Neural progenitor cell (in vitro differentiated cells): ENCODE measurements at regions not wholly inside any gene's neighbourhood (a gene's known extent, or its start where the extent isn't known, plus 50 kb on each side); places are given as distances from the start of the nearest gene placed in this dataset.
"Not testable (repeated sequence)": the region's sequence is repeated elsewhere in the genome, so short reads cannot be mapped to it uniquely, and the experiment has no call there.

Source experiments
- DNase-seq: peaks from one replicate; pipeline ENCODE4 v3.0.0-alpha.2; 2016; ENCODE audit warnings: low spot score
- H2AFZ ChIP-seq: fragments of 200-600 bp; sonication (generic); replicated peaks from 2 replicates; pipeline ENCODE4 v1.6.1; 2016; ENCODE audit warnings: antibody characterized with exemption
- H3F3A ChIP-seq: fragments of 200-600 bp; sonication (generic); 2 replicates; pipeline ENCODE4 v1.6.1; 2016; ENCODE audit warnings: antibody characterized with exemption, low read depth
- H3K27ac ChIP-seq: fragments of 200-600 bp; sonication (generic); 2 replicates; pipeline ENCODE4 v1.5.1; 2016; ENCODE audit warnings: mild to moderate bottlenecking
- H3K27me3 ChIP-seq: fragments of 200-600 bp; sonication (generic); 2 replicates; pipeline ENCODE4 v1.6.1; 2016; ENCODE audit warnings: mild to moderate bottlenecking, moderate library complexity
- H3K36me3 ChIP-seq: fragments of 200-600 bp; sonication (generic); 2 replicates; pipeline ENCODE4 v1.5.1; 2016
- H3K4me1 ChIP-seq: fragments of 200-600 bp; sonication (generic); 2 replicates; pipeline ENCODE4 v1.6.1; 2016; ENCODE audit warnings: mixed run types
- H3K4me2 ChIP-seq: fragments of 200-600 bp; sonication (generic); 2 replicates; pipeline ENCODE4 v1.6.1; 2016
- H3K4me3 ChIP-seq: fragments of 200-600 bp; sonication (generic); 2 replicates; pipeline ENCODE4 v1.5.1; 2016
- H3K79me2 ChIP-seq: fragments of 200-600 bp; sonication (generic); 2 replicates; pipeline ENCODE4 v1.6.1; 2016; ENCODE audit warnings: low read depth
- H3K9ac ChIP-seq: fragments of 200-600 bp; sonication (generic); 2 replicates; pipeline ENCODE4 v1.6.1; 2016
- H3K9me3 ChIP-seq: fragments of 200-600 bp; sonication (generic); 2 replicates; pipeline ENCODE4 v1.5.1; 2016; ENCODE audit warnings: low read depth
- H4K20me1 ChIP-seq: fragments of 200-600 bp; sonication (generic); 2 replicates; pipeline ENCODE4 v1.6.1; 2016; ENCODE audit warnings: low read depth
- H3K27ac Mint-ChIP-seq: 3 replicates; pipeline ENCODE4 v1.8.0; 2021; ENCODE audit warnings: mixed read lengths
- H3K27me3 Mint-ChIP-seq: 2 replicates; pipeline ENCODE4 v1.8.0; 2022; ENCODE audit warnings: low read depth, mild to moderate bottlenecking, inconsistent platforms, moderate library complexity, mixed read lengths; ENCODE audit not compliant: insufficient read depth
- H3K36me3 Mint-ChIP-seq: 3 replicates; pipeline ENCODE4 v1.8.0; 2021; ENCODE audit warnings: mixed read lengths
- H3K4me1 Mint-ChIP-seq: 3 replicates; pipeline ENCODE4 v1.8.0; 2021; ENCODE audit warnings: mixed read lengths
- H3K4me3 Mint-ChIP-seq: 3 replicates; pipeline ENCODE4 v1.8.0; 2021; ENCODE audit warnings: mild to moderate bottlenecking, moderate library complexity, mixed read lengths
- H3K9me3 Mint-ChIP-seq: 3 replicates; pipeline ENCODE4 v1.8.0; 2020; ENCODE audit warnings: mixed read lengths
- EZH2 ChIP-seq: fragments of 200-600 bp; sonication (generic); IDR thresholded peaks from 2 replicates; pipeline ENCODE4 v1.6.1; 2017; ENCODE audit warnings: antibody characterized with exemption, mild to moderate bottlenecking, moderate library complexity
- EZH2phosphoT487 ChIP-seq: fragments of 200-600 bp; sonication (generic); IDR thresholded peaks from 2 replicates; pipeline ENCODE4 v1.6.1; 2017; ENCODE audit warnings: antibody characterized with exemption
- TF ChIP-seq, protein P1 (sequence below): fragments of 200-600 bp; sonication (generic); IDR thresholded peaks from 2 replicates; pipeline ENCODE4 v1.5.1; 2017; ENCODE audit warnings: antibody characterized with exemption, mild to moderate bottlenecking

DNA sequence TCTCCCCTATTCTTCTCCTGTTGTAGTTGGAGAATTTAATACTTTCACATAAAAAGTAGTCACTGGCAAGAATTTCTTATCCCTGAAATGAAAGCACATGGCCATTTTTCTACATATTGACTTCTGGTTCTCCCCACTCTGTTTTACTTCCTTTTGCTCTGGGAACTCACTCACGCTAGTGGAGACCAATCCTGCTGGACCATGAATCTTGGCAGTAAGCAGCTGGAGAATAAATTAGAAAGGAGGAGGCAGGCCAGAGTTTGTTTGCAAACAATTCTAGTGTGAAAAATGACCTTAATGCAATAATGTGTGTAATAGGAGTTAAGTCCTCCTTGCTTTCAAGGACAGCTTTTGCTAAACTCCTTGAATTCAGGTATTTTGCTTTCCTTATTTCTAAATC is 412.3 kb upstream of the CHORDC1 start:
- H2AFZ ChIP-seq, result no peak overlapping the region
- TF ChIP-seq EZH2phosphoT487, result no peak
- peaks cover 10% of the 10 kb centered on the region for H3K4me1 ChIP-seq
- no peaks in the 10 kb centered on the region for H4K20me1 ChIP-seq
- H3K36me3 ChIP-seq, result no peaks in the 10 kb centered on the region
- no peak overlapping the region for H3K4me3 ChIP-seq
- no peaks in the 10 kb centered on the region for H3F3A ChIP-seq
- H3K36me3 Mint-ChIP-seq, result no peaks in the 10 kb centered on the region
- no peak for DNase-seq
- no peak overlapping the region for H3K9ac ChIP-seq
- H3K27ac Mint-ChIP-seq, result no peak overlapping the region
- no peak overlapping the region for H3K27ac ChIP-seq
- no peaks in the 10 kb centered on the region for H3K9me3 Mint-ChIP-seq
- no peak overlapping the region for H3K4me3 Mint-ChIP-seq
- no peaks in the 10 kb centered on the region for H3K27me3 ChIP-seq
- no peaks in the 10 kb centered on the region for H3K9me3 ChIP-seq
- no peaks in the 10 kb centered on the region for H3K79me2 ChIP-seq
- peaks cover 3% of the 10 kb centered on the region for H3K4me1 Mint-ChIP-seq
- H3K4me2 ChIP-seq, result no peak overlapping the region
- H3K27me3 Mint-ChIP-seq, result no peaks in the 10 kb centered on the region

DNA sequence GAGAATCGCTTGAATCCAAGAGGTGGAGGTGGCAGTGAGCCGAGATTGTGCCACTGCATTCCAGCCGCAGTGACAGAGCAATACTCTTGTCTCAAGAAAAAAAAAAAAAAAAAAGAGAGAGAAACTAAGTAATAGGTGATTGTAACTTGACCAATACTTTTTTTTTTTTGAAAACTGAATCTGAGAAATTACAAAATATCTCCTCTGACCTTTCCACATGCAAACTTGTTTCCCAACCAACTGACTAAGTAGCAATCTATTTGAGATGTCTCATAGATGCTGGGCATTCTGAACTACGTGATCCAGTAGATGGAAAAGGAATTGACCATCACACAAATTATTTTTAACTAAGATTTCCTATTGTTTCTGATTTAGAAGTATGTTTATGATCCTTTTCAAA is 407.3 kb upstream of the CHORDC1 start:
- H3K36me3 Mint-ChIP-seq, result no peaks in the 10 kb centered on the region
- no peak overlapping the region for H3K27ac Mint-ChIP-seq

DNA sequence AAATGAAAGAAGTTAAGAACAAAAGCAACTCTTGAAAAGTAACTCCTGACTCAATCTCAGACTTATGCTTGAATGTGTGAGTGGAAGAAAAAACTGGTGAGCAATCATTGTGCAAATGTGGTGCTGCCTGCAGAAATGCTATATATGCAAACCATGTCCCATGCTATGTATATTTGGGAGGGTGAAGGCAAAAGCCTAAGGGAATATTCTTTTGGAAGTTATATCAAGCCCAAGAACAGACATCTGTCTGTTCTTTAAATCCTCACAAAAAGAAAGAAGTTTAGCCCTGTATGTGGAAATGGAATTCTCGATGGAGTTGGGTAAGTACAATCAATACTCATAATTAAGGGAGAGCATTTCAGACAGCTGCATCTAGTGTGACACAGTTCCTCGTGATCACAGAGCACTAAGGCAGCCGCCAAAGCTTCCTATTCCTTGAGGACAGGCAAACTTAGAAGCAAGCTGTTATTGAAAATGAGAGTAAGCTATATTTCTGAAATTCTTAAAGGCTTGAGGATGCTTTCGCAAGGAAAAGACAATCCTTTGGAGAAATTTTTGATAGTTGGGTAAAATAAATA is 406.5 kb upstream of the CHORDC1 start:
- Mint-ChIP-seq H3K27me3 (no peaks in the 10 kb centered on the region), H3K4me1 (no peaks in the 10 kb centered on the region), H3K9me3 (no peaks in the 10 kb centered on the region), H3K27ac (no peak overlapping the region), H3K36me3 (no peaks in the 10 kb centered on the region), H3K4me3 (no peak overlapping the region)
- Histone ChIP-seq H3K4me2 (no peak overlapping the region), H2AFZ (no peak overlapping the region), H4K20me1 (no peaks in the 10 kb centered on the region), H3F3A (no peaks in the 10 kb centered on the region), H3K27me3 (no peaks in the 10 kb centered on the region), H3K9ac (no peak overlapping the region), H3K4me3 (no peak overlapping the region), H3K4me1 (no peaks in the 10 kb centered on the region), H3K9me3 (no peaks in the 10 kb centered on the region), H3K79me2 (no peaks in the 10 kb centered on the region), H3K27ac (no peak overlapping the region), H3K36me3 (no peaks in the 10 kb centered on the region)
- DNase-seq, result no peak
- TF ChIP-seq, protein P1, sequence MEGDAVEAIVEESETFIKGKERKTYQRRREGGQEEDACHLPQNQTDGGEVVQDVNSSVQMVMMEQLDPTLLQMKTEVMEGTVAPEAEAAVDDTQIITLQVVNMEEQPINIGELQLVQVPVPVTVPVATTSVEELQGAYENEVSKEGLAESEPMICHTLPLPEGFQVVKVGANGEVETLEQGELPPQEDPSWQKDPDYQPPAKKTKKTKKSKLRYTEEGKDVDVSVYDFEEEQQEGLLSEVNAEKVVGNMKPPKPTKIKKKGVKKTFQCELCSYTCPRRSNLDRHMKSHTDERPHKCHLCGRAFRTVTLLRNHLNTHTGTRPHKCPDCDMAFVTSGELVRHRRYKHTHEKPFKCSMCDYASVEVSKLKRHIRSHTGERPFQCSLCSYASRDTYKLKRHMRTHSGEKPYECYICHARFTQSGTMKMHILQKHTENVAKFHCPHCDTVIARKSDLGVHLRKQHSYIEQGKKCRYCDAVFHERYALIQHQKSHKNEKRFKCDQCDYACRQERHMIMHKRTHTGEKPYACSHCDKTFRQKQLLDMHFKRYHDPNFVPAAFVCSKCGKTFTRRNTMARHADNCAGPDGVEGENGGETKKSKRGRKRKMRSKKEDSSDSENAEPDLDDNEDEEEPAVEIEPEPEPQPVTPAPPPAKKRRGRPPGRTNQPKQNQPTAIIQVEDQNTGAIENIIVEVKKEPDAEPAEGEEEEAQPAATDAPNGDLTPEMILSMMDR, result no peak
- TF ChIP-seq EZH2phosphoT487 (no peak), EZH2 (no peak)

More for the DNA sequence above, 407.3 kb upstream of the CHORDC1 start:
- Histone ChIP-seq H3K4me3 (no peak overlapping the region), H3K79me2 (no peaks in the 10 kb centered on the region), H3K36me3 (no peaks in the 10 kb centered on the region), H3K4me2 (no peak overlapping the region), H3K27ac (no peak overlapping the region), H3F3A (no peaks in the 10 kb centered on the region), H4K20me1 (no peaks in the 10 kb centered on the region), H3K4me1 (no peaks in the 10 kb centered on the region), H2AFZ (no peak overlapping the region), H3K9me3 (no peaks in the 10 kb centered on the region), H3K27me3 (no peaks in the 10 kb centered on the region), H3K9ac (no peak overlapping the region)
- DNase-seq, result no peak
- TF ChIP-seq, protein P1, result no peak
- Mint-ChIP-seq H3K9me3 (no peaks in the 10 kb centered on the region), H3K4me1 (no peaks in the 10 kb centered on the region), H3K4me3 (no peak overlapping the region), H3K27me3 (no peaks in the 10 kb centered on the region)

DNA sequence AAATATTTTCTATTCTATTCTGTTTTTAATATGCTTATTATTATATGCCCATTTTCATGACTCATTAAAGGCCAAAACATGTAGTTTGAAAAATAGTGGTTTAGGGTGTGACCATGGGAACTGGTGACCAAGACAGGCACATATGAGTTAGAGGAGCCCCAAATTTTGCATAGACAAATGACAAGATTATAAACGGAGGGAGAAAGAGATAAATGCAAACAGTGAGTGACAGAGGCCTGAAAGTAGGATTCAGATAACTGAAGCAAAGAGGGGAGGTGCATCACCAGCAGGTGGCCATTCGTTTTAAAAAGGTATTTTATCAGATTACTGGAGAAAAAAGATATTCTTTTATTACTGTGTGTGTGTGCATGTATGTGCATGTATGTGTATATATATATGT is 391.5 kb upstream of the CHORDC1 start:
- H3K4me3 Mint-ChIP-seq, result no peak overlapping the region
- no peaks in the 10 kb centered on the region for H3K9me3 ChIP-seq
- no peak for TF ChIP-seq EZH2phosphoT487
- TF ChIP-seq EZH2, result no peak
- TF ChIP-seq, protein P1, result no peak

DNA sequence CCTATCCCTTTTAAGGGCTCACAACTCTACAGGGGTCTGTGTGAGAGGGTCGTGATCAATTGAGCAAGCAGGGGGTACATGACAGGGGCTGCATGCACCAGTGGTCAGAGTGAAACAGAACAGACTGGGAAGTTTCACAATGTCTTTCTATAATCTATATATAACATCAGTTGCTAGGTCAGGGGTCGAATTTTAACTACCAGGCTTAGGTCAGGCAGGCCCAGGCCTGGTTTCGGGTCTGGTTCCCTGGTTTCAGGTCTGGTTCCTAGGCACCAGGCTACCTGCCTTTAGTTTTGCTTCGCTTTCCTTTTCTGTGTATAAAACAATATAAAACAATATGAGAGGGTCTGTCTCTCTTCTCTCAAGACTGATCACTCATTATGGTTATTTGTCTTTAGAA is 390.2 kb upstream of the CHORDC1 start:
- not testable (repeated sequence) for H3K27me3 ChIP-seq, H3F3A ChIP-seq, H3K9me3 Mint-ChIP-seq, H3K36me3 ChIP-seq, H3K27ac Mint-ChIP-seq, H3K4me1 Mint-ChIP-seq, H3K27me3 Mint-ChIP-seq, H3K4me3 ChIP-seq, H3K79me2 ChIP-seq, H3K4me1 ChIP-seq, H2AFZ ChIP-seq, H3K4me2 ChIP-seq, H3K4me3 Mint-ChIP-seq, H3K9me3 ChIP-seq, H3K36me3 Mint-ChIP-seq, DNase-seq, H3K27ac ChIP-seq, H3K9ac ChIP-seq, H4K20me1 ChIP-seq

More for the DNA sequence above, 391.5 kb upstream of the CHORDC1 start:
- Mint-ChIP-seq H3K27ac (no peak overlapping the region), H3K4me1 (no peaks in the 10 kb centered on the region), H3K27me3 (no peaks in the 10 kb centered on the region), H3K9me3 (peaks cover 5% of the 10 kb centered on the region), H3K36me3 (no peaks in the 10 kb centered on the region)
- Histone ChIP-seq H4K20me1 (no peaks in the 10 kb centered on the region), H3K27ac (no peak overlapping the region), H3K4me2 (no peak overlapping the region), H3K79me2 (no peaks in the 10 kb centered on the region), H3K36me3 (no peaks in the 10 kb centered on the region), H3K9ac (no peak overlapping the region), H3F3A (no peaks in the 10 kb centered on the region), H2AFZ (no peak overlapping the region), H3K4me3 (no peak overlapping the region), H3K27me3 (no peaks in the 10 kb centered on the region), H3K4me1 (no peaks in the 10 kb centered on the region)
- DNase-seq, result no peak
